Cardiac muscle cell (in vitro differentiated cells and primary cell): ENCODE measurements at regions not wholly inside any gene's neighbourhood (a gene's known extent, or its start where the extent isn't known, plus 50 kb on each side); places are given as distances from the start of the nearest gene placed in this dataset.
"Not testable (repeated sequence)": the region's sequence is repeated elsewhere in the genome, so short reads cannot be mapped to it uniquely, and the experiment has no call there.

Source experiments
- DNase-seq, 2 donors: peaks; one replicate each; pipeline versions ENCODE4 v3.0.0 to v3.0.0-alpha.2; 2010 to 2017; ENCODE audit warnings: low read depth in 1 of 2, low spot score in 1 of 2
- H3K27ac ChIP-seq: fragments of 200-600 bp; sonication (generic); 2 replicates; pipeline ENCODE4 v1.5.1; 2016
- H3K27me3 ChIP-seq: fragments of 200-600 bp; sonication (generic); 2 replicates; pipeline ENCODE4 v1.6.0; 2016; ENCODE audit warnings: control low read depth
- H3K36me3 ChIP-seq: fragments of 200-600 bp; sonication (generic); 2 replicates; pipeline ENCODE4 v1.5.1; 2016; ENCODE audit warnings: control low read depth
- H3K4me1 ChIP-seq: fragments of 200-600 bp; sonication (generic); 2 replicates; pipeline ENCODE4 v1.8.1; 2017; ENCODE audit warnings: low read depth, mild to moderate bottlenecking, mixed run types
- H3K4me3 ChIP-seq: fragments of 200-600 bp; sonication (generic); 2 replicates; pipeline ENCODE4 v1.5.1; 2016; ENCODE audit warnings: mild to moderate bottlenecking
- H3K9me3 ChIP-seq: fragments of 200-600 bp; sonication (generic); 2 replicates; pipeline ENCODE4 v1.5.1; 2017; ENCODE audit warnings: low read depth, mild to moderate bottlenecking, control low read depth
- TF ChIP-seq, protein P1 (sequence below): IDR thresholded peaks from 2 replicates; pipeline ENCODE4 v1.5.1; 2012; ENCODE audit warnings: low read depth, mild to moderate bottlenecking, low read length

DNA sequence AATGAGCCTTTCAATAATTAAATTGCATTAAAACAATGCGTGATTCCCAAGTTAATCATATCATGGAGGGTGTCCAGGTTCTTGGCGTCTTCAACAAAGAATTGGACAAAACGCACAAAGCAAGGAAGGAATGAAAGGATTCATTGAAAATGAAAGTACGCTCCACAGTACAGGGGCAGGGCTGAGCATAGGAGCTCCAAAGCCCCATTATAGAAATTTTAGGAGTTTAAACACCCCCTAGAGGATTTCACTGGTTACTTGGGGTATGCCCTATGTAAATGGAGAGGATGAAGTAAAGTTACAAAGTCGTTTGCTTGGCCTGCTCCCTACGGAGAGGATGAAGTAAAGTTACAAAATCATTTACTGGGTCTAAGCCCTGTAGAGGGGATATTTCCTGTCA lies 1910.4 kb downstream of the C4orf33 start:
- Histone ChIP-seq H3K36me3 (no peaks in the 10 kb centered on the region), H3K4me3 (no peak overlapping the region), H3K27ac (no peak overlapping the region), H3K9me3 (no peaks in the 10 kb centered on the region), H3K27me3 (no peaks in the 10 kb centered on the region), H3K4me1 (no peaks in the 10 kb centered on the region)
- TF ChIP-seq, protein P1, sequence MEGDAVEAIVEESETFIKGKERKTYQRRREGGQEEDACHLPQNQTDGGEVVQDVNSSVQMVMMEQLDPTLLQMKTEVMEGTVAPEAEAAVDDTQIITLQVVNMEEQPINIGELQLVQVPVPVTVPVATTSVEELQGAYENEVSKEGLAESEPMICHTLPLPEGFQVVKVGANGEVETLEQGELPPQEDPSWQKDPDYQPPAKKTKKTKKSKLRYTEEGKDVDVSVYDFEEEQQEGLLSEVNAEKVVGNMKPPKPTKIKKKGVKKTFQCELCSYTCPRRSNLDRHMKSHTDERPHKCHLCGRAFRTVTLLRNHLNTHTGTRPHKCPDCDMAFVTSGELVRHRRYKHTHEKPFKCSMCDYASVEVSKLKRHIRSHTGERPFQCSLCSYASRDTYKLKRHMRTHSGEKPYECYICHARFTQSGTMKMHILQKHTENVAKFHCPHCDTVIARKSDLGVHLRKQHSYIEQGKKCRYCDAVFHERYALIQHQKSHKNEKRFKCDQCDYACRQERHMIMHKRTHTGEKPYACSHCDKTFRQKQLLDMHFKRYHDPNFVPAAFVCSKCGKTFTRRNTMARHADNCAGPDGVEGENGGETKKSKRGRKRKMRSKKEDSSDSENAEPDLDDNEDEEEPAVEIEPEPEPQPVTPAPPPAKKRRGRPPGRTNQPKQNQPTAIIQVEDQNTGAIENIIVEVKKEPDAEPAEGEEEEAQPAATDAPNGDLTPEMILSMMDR: no peak
- no peak for DNase-seq

DNA sequence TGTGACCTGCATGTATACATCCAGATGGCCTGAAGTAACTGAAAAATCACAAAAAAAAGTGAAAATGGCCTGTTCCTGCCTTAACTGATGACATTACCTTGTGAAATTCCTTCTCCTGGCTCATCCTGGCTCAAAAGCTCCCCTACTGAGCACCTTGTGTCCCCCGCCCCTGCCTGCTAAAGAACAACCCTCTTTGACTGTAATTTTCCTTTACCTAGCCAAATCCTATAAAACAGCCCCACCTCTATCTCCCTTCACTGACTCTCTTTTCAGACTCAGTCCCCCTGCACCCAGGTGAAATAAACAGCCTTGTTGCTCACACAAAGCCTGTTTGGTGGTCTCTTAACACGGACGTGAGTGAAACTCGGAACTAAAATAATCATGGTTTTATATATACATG lies 1916.0 kb downstream of the C4orf33 start:
- not testable (repeated sequence) for H3K4me3 ChIP-seq, H3K27me3 ChIP-seq, H3K4me1 ChIP-seq, H3K9me3 ChIP-seq, DNase-seq, H3K27ac ChIP-seq, H3K36me3 ChIP-seq

DNA sequence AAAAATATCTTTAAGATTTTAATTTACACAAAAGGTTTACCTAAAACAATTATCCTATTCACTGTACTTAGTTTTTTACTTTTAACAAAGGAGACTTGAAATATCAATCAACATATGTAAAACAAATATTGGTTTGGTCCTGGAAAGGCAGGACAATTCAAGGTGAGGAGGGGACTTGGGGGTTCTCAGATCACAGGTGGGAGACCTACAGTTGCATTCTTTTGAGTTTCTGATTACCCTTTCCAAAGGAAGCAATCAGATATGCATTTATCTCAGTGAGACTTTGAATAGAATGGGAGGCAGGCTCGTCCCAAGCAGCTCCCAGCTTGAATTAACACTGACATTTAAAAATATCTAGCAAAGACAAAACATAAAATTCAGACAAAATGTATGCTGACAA lies 1917.3 kb downstream of the C4orf33 start:
- no peak for DNase-seq
- Histone ChIP-seq H3K27ac (no peak overlapping the region), H3K36me3 (no peaks in the 10 kb centered on the region), H3K27me3 (no peaks in the 10 kb centered on the region), H3K4me3 (no peak overlapping the region), H3K4me1 (no peaks in the 10 kb centered on the region), H3K9me3 (no peaks in the 10 kb centered on the region)
- TF ChIP-seq, protein P1: no peak

DNA sequence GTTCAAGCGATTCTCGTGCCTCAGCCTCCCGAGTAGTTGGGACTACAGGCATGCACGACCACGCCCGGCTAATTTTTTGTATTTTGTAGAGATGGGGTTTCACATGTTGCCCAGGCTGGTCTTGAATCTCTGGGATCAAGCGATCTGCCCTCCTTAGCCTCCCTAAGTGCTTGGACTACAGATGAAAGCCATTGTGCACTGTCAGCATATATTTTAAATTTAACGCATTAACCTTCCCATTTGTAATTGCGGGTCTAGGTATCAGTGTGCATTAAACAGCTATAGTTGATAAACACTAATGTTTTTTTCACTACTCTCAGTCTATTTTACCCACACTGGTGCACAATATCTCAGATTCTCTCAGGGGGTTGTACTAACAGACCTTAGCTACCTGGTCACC lies 1930.8 kb downstream of the C4orf33 start:
- Histone ChIP-seq H3K4me3 (no peak overlapping the region), H3K36me3 (no peaks in the 10 kb centered on the region), H3K9me3 (no peaks in the 10 kb centered on the region), H3K4me1 (no peaks in the 10 kb centered on the region), H3K27ac (no peak overlapping the region), H3K27me3 (no peaks in the 10 kb centered on the region)
- TF ChIP-seq, protein P1: no peak
- DNase-seq: no peak

DNA sequence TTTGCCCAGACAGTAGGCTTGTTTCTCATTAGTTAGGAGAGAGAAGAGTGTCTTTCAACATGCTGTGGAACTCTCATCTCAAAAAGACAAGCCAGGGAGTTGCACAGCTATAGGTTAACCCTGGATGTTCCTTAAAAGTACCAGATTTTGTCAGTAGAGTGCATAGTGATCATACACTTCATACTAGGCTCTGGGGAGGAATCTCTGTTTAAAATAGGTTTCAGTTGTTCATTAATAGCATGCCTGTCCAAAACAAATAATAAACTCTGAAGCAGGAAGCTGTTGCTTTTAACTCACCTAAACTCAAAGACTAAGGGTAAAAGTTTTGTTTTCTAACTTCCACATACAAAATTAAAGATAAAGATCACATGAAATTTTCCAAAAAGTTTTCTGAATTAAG lies 1948.4 kb downstream of the C4orf33 start:
- no peak for DNase-seq
- Histone ChIP-seq H3K36me3 (no peaks in the 10 kb centered on the region), H3K4me3 (no peak overlapping the region), H3K27ac (no peak overlapping the region), H3K27me3 (no peaks in the 10 kb centered on the region), H3K4me1 (peaks cover 9% of the 10 kb centered on the region), H3K9me3 (no peaks in the 10 kb centered on the region)
- TF ChIP-seq, protein P1: no peak

DNA sequence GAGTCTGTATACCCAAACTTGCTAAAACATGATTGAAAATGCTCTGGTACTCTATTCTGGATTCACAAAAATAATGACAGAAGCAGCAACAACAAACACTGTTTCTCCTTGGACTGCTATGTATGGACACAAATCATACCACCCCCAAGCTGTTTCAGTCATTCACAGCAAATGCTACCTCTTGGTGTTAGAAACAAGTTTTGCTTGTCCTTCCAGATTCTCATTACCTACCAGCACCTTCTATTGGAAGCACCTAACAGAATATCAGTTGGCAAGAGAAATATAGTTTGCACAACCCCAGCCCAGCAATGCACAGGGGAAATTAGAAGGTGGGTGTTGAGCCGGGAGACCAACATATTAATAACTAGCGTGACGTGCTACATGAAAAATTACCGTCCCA lies 1950.9 kb downstream of the C4orf33 start:
- Histone ChIP-seq H3K4me1 (peaks cover 9% of the 10 kb centered on the region), H3K36me3 (no peaks in the 10 kb centered on the region), H3K27me3 (no peaks in the 10 kb centered on the region), H3K27ac (no peak overlapping the region), H3K4me3 (no peak overlapping the region), H3K9me3 (no peaks in the 10 kb centered on the region)
- no peak for DNase-seq
- TF ChIP-seq, protein P1: no peak
